ENCODE measurements at regions not wholly inside any gene's neighbourhood (a gene's known extent, or its start where the extent isn't known, plus 50 kb on each side); places are given as distances from the start of the nearest gene placed in this dataset.
"Not testable (repeated sequence)": the region's sequence is repeated elsewhere in the genome, so short reads cannot be mapped to it uniquely, and the experiment has no call there.

DNA sequence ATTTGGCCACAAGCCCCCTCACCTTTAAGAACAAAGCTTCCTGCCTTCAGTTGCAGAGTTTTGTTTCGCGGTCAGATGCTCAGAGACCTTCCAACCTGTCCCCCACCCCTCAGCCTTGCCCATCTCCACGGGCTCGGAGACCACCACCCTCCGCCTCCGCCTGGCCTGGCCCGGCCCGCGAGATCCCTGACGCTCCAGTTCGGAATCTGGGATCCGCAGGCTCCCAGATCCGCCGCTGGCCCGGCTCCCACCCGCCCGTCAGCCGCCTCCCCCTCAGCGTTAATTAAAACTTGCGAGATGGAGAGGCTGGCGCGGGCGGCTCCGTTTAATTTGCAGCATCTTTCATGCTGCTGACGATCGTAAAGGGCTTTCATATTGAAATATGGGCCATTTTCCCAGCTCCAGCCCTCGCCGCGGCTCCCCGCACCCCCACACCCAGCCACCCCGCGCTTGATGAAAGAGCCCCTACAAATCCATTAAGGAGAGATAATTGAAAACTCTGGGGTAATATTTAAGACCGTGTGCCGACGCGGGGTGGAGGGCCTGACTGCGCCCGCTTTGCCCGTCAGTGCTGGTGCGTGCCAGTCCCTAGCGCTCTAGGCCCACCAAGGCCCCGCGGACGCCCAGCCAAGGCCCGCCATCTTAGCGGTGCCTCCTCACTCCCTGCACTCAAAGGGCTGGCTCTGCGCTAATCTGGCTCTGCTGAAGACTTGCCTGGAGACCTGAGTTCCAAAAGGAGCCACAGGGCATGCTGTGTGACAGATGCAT lies 940.7 kb upstream of the DEFB115 start:
- TF ChIP-seq EZH2phosphoT487 (conservative IDR thresholded peaks at IDR 0.05; ENCODE audit: low read length): not testable (repeated sequence)
- TF ChIP-seq, protein P1, sequence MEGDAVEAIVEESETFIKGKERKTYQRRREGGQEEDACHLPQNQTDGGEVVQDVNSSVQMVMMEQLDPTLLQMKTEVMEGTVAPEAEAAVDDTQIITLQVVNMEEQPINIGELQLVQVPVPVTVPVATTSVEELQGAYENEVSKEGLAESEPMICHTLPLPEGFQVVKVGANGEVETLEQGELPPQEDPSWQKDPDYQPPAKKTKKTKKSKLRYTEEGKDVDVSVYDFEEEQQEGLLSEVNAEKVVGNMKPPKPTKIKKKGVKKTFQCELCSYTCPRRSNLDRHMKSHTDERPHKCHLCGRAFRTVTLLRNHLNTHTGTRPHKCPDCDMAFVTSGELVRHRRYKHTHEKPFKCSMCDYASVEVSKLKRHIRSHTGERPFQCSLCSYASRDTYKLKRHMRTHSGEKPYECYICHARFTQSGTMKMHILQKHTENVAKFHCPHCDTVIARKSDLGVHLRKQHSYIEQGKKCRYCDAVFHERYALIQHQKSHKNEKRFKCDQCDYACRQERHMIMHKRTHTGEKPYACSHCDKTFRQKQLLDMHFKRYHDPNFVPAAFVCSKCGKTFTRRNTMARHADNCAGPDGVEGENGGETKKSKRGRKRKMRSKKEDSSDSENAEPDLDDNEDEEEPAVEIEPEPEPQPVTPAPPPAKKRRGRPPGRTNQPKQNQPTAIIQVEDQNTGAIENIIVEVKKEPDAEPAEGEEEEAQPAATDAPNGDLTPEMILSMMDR (IDR thresholded peaks at IDR 0.05; ENCODE audit: insufficient read depth, low read length, poor library complexity, severe bottlenecking): not testable (repeated sequence)

All from SU-DHL-6 (cell line).